HG02884 (cell line): ENCODE measurements at regions not wholly inside any gene's neighbourhood (a gene's known extent, or its start where the extent isn't known, plus 50 kb on each side); places are given as distances from the start of the nearest gene placed in this dataset.

Experiments
- ATAC-seq: cut with Tn5 transposase; IDR thresholded peaks from one replicate; pipeline ENCODE4 v1.9.1; 2021; ENCODE audit warnings: mild to moderate bottlenecking, moderate library complexity; ENCODE audit not compliant: unreplicated experiment

DNA sequence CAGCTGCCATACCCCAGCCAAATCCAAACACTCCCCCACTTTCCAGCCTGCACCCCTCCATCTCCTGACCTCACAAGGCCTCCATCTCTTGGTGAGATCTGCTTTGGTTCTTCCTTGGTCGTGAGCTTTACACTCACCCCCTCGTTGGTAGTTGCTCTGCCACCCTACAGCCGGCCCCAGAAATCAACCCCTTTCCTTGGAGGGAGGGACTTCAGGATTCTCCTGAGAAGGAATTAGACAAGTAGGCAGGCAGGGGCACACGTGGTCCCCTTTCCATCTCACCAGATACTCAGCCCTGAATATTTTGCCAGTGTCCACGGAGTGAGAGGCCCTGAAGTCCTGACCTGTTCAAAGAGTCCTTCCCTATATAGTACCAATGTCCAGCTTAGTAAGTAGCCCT lies 120.0 kb upstream of the PWP1 start:
- no peak for ATAC-seq

DNA sequence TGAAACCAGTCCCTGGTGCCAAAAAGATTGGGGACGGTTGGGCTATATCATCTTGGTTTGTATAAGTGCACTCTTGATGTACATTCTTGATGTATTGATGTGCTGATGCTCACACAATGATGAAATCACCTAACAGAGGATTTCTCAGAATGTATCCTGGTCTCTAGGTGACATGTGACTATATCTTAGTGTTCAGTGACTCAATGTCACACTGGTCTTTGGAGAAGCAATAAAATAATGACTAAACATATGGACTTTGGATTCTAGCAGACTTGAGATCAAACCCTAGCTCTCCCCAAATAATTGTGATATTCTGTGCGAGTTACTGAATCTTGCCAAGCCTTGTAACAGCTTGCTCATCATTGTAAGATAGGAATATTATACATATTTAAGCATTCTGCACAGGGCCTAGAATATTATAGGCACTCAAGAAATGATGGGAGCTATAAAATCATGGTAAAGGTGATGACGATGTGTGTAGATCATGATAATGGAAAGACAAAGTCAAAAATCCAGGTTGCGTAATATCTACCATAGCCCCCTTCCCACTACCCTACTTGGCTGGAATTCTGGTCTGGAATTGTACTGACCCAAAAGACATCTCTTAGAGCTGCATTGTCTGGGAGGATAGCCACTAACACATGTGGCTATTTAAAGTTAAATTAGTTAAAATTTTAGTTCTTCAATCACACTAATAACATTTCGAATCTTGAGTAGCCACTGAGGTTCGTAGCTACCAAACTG lies 117.6 kb upstream of the PWP1 start:
- no peak for ATAC-seq

DNA sequence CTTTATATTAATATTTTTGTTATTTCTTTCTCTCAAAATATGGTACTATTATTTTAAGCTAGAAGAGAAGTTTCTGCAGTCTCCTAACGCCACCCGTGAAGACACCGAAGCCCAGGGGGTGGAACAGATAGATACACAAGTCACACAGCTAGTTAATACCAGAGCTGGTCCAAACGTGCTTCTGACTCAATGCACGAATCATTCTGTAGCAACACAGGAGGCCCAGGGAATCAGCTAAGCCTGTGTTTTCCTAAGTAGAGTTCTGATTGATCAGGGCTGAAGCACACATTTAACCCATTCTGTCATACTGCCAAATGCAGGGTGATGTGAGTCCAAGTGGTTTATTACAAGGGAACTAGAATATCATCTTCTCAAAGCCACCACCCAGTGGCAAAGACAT lies 116.9 kb upstream of the PWP1 start:
- no peak for ATAC-seq

DNA sequence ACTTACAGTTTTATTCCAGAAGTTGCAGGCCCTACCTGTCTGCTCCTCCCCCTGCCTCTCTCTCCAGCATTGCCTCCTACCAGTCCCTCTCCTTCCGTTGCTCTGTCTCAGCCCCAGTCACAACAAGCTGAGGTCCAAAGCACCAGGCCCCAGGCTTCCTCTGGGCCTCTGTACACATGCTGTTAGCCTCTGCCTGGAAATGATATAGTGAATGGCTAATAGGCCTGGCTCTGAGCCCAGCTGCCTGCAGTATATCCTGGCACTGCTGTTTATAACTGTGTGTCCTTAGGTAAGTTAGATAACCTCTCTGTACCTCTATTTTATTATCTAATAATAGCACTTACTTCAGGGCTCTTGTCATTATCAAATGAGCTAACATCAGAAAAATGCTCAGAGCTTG lies 114.9 kb upstream of the PWP1 start:
- ATAC-seq, result no peak

DNA sequence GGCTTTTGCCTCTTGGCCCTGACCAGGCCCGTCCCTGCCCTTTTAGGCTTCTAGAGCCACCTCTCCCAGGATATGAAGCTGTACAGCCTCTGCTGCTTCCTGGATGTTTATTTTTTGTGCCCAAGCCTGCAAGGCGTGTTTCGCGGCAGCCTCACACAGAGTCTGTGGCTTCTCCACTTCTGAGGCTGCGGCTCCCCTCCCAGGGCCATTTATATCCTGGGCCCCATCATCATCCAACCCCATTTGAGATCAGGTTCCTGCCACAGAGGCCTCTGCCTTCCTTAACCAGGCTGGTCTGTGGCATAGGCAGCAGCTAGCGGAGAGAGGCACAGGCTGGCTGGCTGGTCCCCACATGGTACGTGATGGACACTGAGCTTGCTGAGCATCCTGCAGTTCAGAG lies 114.1 kb upstream of the PWP1 start:
- no peak for ATAC-seq

DNA sequence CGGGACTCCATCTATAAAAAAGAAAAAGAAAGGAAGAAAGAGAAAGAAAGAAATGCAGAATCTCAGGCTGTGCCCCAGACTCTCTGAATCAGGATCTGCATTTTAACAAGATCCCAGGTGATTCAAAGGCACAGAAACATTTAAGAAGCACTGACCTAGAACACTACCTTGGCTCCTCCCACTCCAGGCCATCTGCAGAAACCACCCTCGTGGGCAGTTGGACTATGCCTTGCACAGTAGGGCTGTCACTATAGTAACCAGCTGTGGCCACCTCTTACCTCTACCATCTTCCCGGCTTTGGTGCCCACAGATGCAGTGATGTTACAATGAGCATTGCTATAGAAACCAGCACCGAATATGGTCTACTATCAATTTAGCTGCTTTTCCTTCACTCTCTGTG lies 110.9 kb upstream of the PWP1 start:
- ATAC-seq, result no peak

DNA sequence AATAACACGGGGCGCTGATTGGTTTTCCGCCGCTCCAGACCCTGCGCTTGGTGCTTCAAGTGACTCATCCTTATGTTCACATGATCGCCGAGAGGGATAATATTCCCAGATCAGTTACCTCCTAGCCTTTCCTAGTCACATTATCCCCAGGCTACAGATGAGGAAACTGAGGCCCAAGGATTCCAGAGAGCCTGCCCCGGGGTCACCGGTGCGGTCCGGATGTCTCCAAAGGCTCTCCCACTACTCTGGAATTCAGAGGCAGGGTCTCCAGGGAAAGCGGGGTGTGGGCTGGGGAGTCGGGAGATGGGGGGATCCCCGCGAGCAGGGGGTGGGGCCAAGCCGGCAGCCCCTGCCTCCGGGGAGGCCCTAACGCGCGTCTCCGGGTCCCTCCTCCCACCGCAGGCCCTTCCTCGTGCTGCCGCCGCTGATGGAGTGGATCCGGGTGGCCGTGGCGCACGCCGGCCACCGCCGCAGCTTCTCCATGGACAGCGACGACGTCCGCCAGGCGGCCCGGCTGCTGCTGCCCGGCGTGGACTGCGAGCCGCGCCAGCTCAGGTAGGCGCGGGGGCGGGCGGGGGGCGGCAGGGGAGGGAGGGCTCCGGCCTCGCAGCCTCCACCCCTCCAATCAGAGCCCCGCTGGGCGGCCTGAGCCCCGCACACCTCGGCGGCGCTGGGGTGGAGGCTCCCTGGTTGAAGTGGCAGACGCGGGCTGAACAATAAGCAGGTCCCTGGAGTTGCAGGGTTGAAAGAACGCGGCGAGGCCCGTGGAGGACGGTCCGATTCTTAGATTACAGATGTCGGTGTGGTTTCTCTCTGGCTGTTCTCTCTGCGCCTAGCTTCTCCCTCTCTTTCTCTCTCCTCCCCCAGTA lies 104.6 kb upstream of the PWP1 start:
- ATAC-seq, result no peak

DNA sequence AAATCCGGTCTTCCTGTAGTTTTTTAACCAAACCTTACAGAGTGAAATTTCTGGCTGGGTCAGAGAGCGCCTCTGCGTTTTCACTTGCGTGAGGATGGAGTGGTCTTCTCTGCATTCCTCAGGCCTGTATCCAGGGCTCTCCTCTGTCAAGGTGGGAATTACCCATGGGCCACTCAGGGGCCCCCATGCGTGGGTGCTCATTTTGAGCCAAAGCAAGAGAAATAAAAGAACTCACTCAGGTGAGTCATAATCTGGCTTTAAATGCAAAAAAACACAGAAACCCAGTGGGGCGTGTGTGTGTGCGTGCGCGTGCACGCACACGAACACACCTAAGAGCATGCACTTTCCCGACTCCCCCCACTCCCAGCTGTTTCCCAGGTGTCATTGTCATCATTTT lies 104.0 kb upstream of the PWP1 start:
- ATAC-seq, result no peak

DNA sequence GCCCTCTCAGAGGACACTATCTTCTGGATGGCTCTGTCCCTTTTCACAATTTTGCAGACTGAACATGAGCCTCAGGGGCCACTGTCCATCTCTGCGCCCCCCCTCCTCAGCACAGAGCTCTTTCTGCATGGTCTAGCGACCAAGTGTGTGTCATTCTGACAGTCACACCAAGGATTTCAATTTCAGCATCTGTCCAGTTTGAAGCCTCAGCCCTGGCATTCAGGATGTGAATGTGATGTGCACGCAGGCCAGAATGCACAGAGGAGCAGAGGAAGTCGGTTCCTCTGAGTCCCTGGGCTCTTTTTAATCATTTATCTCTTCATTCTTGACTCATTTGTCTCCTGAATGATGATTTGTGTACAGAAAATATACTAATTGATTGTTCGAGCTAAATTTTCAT lies 102.0 kb upstream of the PWP1 start:
- ATAC-seq, result no peak

DNA sequence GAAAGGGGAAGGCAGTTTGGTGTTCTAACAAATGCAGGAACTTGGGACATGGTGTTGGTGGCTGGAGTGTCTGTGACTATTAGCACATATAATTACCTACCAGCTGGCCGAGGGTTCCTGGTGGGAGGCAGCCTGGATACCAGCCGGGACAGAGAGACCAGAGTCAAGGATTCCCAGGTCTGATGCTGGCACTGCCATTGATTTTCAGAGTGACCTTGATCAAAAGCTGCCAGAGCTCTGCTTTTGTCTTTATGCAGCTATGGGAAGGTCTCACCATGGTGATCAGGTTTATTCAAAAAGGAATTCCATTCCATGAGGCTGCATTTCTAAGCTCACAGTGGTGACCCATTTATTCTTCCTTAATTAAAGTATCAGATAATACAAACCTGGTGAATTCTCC lies 101.0 kb upstream of the PWP1 start:
- ATAC-seq, result no peak

DNA sequence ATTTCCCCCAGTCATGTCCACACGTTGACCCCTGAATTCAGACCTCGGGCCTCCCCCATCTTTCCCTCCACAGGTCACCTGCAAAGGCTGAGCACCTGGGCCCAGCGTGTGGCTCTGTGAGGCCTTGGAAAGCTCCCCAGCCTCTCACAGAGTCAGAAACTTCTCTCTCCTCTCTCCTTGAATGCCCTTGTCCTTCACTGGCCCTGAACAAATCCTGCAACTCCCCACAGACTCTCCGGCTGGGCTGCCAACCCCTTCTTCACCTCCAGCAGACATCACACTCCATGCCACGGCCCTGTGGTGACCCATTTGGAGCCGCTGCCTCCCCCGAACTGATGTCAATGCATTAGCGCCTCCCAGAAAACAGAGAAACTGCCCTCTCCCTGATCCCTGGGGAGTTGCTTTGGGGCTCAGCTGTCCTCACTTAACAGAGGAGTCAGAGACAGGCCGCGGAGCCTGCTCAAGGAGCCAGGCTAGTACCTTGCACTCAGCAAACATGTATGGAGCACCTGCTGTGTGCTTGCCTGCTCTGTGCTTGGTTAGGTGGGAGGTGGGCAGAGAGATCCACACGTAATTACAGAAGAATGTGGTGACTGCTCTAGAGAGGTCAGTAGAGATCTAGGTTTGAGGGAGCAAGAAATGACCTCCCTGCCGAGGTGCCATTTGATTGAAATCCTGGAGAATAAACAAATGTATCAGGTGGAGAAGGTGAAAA lies 99.2 kb upstream of the PWP1 start:
- no peak for ATAC-seq

DNA sequence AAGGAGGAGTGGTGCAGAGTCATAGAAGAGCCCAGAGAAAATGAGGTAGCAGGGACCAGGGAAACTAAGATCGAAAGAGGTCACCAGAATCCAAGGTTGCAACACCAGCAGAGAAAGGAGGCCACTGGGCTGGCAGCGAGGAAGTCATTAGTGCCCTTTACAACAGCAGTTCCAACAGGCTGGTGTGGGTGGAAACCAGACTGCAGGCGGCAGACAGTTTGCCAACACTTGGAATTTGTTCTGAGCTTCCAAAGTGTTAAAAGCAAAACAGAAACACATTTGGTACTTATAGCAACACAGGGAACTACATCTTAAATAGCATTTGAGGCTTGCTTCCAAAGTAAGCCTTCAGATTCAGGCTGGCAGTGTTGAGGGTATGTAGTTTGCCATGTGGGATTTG lies 95.2 kb upstream of the PWP1 start:
- ATAC-seq, result no peak

DNA sequence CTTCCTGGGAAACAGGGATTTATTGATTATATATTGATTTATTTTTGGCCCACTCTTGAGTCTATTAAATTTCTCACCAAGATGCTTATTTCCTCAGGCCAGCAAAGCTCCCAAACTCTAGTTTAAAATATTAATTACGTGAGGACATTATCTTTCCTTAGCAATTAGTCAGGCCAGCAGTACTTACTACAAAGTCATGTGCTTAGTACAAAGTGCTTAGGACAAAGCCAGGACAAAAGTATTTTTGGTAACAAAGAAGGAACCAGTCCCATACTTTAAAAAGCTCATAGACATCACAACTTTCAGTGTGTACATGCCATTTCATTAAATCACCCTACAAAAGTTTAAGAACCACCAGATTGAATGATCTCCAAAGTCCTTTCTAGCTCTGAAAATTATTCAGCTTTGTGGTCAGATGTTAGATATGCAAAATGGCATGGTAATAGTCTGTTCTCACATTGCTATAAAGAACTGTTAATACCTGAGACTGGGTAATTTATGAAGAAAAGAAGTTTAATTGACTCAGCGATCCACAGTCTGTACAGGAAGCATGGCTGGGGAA lies 94.7 kb upstream of the PWP1 start:
- no peak for ATAC-seq

DNA sequence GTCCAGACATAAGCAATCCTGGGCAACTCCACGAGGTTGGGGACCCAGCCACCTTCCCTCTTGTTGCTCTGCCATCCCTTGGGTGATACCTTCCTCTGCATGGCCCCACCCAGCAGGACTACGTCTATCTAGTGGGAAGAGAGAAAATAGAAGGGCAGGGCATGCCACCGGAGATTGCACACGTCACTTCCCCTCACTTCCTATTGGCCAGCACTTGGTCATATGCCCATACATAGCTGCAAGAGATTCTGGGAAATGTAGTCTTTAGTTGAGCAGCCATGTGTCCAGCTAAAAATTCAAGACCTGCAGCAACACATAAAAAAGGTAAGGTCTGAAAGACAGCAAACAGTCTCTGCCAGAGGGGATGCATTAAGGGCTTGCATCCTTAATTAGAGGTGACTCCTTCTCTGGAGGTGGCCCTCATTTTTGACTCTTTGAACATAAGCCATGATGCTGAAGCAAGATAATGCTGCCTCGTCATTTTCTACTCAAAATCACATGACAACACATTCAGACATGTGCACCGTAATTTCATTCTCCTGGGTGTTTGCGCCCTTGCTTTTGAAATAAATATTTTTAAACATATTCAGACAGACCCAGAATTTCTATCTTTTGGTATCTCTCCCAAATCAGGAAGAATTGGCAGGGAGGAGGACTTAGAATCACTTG lies 91.8 kb upstream of the PWP1 start:
- ATAC-seq, result no peak

DNA sequence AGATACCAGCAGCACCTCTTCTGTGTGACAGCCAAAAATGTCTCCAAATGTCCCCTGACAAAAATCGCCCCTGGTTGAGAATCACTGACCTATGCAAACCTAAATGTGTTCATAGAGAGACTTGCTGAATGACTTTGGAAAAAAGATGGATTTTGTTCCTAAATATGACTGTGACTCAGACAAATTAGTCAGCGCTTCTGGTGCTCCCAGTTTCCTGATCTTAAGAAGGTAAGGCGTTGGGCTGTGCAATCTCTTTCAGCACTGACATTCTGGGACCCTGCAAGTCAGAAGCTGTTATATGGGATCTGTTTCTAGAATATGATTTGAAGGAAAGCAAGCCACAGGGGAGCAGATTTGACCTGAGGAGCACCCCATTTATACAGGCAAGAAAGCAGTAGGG lies 90.6 kb upstream of the PWP1 start:
- no peak for ATAC-seq

DNA sequence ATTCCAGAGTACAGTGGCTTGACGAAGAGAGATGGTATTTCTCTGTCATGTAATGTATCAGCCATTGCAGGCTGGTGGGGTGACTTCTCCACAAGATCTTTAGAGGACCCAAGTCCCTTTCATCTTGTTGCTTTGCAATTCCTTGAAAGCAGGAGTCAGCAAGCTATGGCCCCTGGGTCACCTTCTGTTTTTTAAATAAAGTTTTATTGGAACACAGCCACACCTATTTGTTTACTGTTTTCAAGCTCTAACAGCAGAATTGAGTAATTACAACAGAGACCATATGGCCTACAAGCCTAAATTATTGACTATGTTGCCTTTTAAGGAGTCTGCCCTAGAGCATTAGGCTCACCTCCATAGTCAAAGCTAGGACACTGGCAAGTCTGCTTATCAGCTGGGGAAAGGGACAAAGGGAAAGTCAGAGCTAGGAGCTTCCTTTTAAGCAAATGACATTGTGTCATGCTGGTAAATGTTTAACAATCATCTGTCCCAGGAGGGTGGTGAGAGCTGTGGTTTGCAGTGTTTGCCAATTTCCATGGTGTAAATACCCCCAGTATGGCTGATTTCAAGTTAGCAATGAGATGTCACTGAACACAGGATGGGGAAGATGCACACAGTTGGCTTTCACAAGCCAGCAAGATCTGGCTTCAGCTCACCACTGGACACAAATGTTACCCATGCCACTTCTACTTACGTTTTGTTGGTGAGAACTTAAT lies 87.7 kb upstream of the PWP1 start:
- no peak for ATAC-seq

DNA sequence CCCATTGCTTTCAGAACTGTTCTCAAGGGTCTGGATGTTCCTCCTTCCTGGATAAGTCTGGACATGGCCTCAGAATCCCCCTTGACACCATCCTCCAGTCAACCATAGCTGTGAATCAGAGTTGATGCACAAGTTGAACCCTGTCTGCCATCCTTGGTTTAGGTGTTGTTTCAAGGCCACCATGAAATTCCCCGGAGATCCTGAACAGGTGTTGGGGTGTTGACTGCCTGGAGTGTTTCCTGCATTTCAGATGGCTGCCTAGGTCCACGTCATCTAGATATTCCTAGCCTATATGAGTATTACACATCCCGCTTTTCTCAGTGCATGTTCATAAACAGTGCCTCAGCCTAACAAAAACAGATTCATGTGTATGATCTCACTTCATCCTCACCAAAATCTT lies 86.7 kb upstream of the PWP1 start:
- ATAC-seq, result no peak

DNA sequence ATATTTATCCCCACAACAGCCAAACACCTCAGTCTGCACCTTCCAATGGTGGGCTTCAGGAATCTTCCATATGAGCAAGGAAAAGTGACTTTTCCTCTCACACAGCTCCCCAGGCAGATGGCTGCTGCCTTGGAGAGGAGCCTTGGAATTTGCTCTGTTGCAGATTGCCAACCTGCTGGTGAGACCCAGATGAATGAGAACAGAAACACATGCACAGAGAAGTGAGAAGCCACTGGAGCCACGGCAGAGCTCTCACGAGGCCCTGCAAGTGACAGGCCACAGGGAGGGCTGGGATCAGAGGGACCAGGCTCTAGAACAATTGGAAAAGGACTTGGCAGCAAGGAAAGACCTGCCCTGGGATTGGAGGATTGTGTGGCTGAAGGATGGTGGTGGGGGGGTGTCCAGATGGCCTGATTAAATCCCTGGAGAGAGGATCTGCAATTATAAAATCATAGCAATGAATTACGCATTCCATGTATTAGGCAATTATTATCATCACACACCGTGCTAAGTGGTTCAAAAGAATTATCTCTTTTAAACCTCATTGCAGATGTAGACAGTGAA lies 84.9 kb upstream of the PWP1 start:
- no peak for ATAC-seq

DNA sequence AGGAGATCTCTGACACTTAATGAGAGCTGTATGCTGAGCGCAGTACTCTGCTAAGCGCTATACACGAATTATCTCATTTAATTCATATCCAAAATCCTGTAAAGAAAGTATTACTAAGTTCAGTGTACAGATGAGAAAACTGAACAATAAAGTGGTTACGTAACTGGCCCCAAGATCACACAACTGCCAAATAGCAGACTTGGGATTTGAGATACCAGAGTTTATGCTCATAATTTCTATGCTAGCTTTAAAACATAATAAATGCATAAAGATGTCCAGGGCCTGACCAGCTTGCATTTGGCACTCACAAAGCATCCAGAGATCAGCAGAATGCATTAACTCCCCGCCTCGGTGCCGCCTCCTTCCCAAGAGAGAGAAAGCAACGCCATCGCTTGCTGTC lies 83.2 kb upstream of the PWP1 start:
- ATAC-seq, result no peak

DNA sequence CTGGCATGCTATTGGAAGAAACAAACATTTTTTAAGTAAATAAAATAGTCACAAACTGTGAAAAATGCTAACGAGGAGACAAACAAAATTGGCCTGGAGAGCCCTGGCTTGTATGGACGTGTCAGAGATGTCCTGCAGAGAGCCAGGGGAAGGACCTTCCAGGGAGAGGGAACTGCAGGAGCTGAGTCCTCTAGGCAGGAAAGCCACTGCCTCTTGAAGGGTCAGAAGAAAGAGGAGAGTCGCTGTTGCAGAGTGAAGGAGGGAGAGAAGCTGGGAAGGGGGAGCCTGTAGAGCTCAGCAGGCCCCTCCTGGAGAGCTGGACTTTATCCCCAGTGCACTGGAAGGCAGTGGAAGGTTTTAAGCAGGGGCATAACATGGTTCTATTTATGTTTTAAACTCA lies 80.3 kb upstream of the PWP1 start:
- no peak for ATAC-seq
